NCI-H2029 treated with DMSO at 0.1 percent for 48 hours (cell line): ENCODE measurements at regions not wholly inside any gene's neighbourhood (a gene's known extent, or its start where the extent isn't known, plus 50 kb on each side); places are given as distances from the start of the nearest gene placed in this dataset.

Experiments used
- DNase-seq: peaks from one replicate; lab custom pipeline; 2025; lab: John Stamatoyannopoulos, UW

DNA sequence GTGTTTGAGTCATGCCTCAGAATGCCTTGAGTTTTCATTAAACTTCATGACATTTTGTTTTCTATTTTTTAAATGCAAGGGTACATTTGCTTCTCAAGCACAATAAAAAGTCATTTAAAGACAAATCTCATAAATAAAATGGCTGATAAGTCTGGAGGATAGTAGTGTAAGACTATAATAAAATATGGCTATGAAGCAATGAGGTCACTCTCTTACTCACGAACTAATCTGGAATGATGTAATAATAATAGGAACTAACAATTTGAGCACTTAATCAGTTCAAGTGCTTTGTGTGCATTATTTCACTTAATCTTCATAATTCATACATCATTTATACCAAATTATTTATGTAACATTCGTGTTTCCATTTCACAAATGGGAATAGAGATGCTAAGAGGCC, 149.3 kb upstream of the CTTNBP2 start:
- DNase-seq = no peak

GRCh38 chr7:118026791-118027190, 153.6 kb upstream of the CTTNBP2 start:
- no peak for DNase-seq

DNA sequence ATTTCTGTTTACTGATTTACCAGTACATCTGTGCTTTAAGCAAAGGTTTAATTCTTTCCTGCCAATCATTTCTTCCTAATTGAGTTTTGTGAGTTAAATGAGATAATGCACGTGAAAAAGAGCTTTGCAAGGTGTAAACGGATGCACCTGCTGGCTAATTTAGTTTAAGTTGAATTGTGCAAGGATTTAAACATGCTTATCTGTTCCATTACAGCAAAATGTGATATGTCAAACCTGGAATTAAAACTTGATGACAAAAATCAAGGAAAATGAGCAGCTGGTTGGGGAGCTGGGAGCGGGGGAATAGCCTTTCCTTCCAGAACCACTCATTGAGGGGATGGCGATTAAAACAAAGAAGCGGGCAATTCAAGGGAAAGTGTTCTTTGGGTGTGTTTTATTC, 155.0 kb upstream of the CTTNBP2 start:
- no peak for DNase-seq

GRCh38 chr7:118029826-118030422, 154.0 kb upstream of the LSM8 start:
- DNase-seq = no peak

DNA sequence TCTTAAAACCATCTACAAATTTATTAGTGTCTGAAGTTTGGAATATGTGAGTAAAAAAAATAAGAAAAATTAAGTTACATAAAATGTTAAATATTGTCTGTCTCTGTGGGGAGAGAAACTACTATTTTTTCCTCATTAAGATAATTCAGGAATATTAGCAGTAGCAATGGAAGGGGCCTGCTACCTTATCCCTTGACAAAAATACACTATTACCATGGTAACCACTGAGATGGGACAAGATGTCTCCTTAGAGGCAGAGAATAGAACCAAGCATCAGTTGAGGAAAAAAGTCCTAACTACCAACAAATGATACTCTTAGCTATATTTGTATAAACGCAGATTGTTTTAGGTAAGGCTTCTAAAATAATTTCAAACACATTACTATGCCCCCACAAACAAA, 150.7 kb upstream of the LSM8 start:
- DNase-seq = no peak

DNA sequence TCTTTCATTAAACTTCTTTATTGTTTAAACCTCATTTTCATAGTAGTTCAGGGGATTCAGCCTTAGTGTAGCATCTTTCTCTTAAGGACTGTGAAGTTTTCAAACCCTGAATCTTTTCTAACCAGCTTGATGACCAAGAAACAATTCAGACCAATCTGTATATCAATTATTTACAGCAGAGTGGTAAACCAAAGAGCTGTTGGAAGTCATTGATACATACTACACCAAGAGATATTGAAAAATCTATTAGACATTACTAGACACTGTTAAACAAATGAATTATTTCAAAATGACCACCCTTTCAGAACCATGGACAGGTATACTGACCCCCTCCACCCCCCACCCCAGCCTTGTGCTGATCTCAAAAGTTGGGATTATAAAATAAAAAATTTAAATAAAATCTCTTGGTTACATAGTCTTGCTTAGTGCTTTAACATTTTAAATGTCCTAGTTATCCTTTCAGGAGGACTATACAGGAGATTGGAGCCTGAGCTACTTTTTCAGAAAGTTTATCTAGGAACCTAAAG, 143.9 kb upstream of the LSM8 start:
- no peak for DNase-seq

- DNase-seq = no peak
These were observed 143.4 kb upstream of the LSM8 start for GRCh38 chr7:118040562-118040961.

DNA sequence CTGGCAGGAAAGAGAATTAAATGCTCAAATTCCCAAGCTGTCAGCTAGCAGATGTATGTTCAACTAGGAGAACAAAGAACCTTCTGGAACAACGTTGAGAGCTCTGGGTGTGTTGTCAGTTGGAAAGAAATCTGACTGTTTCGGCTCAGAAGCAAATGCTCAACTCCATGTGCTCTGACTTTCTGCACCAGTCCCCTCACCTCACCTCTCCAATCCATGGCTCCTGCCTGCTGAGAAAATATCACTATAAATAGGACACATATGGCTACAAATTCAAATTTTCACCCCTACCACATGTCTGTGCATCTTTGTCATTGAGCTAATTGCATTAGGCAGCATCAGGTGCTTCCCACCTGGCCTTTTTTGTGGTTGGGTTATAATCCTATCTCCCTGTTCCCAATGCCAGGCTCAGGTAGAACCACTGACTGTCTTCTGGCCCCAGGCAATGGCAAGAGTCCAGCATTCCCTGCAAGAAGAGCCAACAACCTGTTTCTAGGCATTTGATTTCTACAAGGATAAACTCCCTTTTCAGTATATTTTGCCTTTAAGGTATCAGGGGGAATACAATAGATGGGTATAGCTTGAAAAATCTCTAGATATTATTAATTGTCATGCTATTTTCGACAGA, 142.6 kb upstream of the LSM8 start:
- no peak for DNase-seq

DNA sequence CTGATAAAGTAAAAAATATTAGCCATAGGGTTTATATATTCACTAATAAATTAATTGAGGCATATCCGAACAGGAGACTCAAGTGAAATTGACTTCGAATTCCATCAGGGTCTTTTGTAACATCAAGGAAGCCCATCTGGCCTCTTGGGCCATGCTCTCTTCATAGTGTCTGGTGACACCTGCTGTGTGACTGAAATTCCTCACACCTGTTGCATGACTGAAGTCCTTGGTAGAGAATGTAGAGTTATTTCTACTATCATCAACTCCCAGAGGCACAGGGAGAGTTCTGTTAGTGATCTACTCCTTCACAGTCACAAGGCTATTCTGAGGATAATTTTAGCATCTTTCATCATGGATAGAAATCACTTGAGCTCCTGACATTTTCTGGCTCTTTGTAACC, 138.3 kb upstream of the LSM8 start:
- no peak for DNase-seq

DNA sequence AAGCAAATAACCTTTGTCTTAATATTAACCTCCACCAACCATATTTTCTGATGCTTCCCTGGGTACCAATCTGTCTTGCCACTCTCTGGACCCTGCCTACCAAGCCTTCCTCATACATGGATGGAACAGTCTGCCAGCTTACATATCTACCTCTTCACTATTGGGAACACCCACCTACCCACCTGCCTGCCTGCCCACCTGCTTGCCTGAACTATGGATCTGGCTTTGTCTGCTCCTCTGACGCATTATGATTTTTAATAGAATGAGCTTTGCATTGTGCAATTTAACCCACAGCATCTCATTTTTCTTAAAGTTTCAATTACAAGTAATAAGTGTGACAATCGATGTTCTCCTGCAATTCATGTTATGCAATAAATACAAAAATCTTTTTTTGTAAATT, 137.9 kb upstream of the LSM8 start:
- no peak for DNase-seq

- DNase-seq = no peak
These were observed 137.2 kb upstream of the LSM8 start for GRCh38 chr7:118046801-118047200.

DNA sequence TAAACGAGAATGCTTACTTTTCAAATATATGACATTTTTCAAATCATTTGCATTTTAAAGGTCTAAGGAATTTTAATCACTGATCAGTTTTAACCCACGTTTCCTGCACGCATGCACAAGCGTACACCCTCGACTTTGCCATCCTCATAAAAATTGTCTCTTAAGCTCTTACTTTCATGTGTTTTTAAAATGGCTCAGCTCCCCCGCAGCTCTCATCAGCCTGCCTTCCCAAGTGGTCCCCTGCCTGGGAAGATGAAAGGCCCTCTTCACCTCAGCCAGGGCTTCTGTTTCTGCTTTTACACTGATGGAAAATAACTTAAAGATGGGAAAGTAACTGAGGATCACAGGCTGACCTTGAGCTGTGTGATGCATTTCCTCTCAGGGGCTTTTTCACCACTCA, 131.6 kb upstream of the LSM8 start:
- DNase-seq = no peak

DNA sequence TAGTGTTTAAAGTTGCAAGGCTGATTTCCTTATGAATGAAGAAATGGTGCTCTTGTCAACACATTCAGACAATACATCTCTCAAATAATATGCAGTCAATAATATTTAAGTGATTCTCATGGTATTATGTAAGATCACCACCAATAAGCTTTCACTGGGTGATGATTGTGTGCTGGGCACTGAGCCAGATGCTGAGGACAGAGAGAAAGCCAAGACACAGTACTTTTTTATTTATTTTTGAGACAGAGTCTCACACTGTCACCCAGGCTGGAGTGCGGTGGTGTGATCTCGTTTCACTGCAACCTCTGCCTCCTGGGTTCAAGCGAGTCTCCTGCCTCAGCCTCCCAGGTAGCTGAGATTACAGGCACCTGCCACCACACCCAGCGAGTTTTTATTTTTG, 130.6 kb upstream of the LSM8 start:
- DNase-seq = no peak

GRCh38 chr7:118054529-118054928, 129.4 kb upstream of the LSM8 start:
- no peak for DNase-seq

DNA sequence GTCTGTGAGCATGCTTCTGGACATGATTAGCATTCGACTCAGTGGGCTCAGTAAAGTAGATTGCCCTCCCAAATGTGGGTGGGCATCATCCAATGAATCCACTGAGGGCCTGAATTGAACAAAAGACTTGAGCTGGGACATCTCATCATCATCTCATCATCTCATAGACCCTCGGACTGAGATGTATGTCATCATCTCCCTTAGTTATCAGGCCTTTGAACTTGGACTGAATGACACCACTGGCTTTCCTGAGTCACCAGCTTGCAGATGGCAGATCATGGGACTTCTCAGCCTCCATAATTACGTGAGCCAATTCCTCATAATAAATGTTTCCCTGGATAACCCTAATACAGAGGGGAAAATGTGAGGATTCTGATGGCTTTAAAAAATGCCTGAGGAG, 128.3 kb upstream of the LSM8 start:
- DNase-seq = no peak

DNA sequence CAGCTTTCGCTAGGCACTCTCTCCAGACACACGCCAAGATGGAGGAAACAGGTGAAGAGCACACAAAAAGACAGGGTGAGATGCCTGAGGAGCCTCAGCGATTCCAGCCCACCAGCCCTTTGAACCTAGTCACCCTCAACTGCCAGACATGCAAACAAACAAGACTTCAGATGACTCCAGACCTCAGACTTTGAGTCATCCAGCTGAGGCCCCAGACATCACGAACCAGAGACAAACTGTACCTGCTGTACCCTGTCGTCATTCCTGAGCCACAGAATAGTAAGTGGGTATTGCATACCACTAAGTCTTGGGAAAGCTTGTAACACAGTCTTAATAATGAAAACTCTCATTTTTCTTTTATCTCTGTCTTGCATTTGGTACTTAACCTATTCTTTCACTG, 126.6 kb upstream of the LSM8 start:
- DNase-seq = no peak

DNA sequence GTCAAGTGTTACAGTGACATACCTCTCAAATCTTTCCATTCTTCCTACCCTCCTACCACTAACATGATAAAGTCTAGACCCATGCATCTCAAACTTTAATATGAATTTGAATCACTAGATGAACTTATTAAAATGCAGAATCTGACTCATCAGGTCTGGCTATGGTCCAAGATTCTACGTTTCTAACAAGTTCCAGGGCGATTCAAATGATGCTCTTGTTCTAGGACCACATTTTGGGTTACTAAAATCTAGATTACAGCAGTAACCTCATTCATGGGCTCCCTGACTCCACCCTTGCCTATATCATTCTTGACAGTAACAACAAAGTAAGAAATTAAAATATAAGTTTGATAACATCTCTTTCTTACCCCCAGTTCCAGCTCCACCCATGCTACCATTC, 124.8 kb upstream of the LSM8 start:
- DNase-seq = no peak

GRCh38 chr7:118060692-118061091, 123.3 kb upstream of the LSM8 start:
- no peak for DNase-seq

- DNase-seq = no peak
These were observed 122.6 kb upstream of the LSM8 start for GRCh38 chr7:118061386-118061785.

DNA sequence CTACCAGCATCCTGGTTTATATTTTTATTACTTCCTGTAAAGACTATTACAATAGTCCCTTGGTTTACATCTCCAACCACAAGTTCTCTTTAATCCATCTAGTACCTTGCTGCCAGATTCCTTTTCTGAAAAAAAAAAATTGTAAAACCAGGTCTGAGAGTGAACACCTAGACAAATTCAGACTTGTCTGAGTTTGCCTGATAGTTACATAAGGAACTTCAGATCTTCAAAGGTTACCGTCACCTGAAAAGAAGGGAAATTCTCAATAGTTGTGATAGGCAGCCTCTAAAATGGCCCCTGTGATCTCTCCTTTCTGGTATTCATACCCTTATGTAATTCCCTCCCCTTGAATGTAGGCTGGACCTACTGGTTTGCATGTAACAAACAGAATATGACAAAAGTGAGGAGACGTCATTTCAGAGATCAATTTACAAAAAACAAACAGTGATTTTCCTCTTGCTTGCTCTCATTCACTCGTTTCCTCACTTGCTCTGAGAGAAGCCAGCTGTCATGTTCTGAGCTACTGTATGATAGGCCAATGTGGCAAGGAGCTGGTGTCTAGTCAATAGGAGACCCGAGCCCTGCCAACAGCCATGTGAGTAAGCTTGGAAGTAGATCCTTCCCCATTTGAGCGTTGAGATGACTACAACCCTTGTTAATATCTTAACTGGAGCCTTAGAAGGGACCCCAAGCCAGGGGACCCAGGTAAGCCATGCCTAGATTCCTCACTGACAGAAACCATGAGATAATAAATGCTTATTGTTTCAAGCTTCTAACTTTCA, 110.9 kb upstream of the LSM8 start:
- DNase-seq = peak; percentile 15

DNA sequence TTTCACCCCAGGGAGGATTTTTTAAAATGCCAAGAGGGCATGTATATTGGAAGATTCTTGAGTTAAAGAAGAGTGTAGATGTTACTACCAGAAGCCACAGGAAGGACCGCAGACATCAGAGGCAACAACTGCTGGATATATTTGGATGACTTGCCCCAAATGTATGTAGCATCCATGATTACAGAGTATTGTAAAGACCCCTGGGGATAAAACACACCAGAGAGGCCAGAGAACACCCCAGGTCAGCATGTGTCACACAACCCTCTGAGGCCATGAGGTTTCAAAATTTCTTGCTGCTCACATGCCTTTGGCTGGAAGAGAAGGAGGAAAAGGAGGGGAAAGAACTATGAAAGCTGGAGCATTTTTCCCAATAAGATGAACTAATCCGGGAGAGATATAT, 108.0 kb upstream of the LSM8 start:
- DNase-seq = no peak

DNA sequence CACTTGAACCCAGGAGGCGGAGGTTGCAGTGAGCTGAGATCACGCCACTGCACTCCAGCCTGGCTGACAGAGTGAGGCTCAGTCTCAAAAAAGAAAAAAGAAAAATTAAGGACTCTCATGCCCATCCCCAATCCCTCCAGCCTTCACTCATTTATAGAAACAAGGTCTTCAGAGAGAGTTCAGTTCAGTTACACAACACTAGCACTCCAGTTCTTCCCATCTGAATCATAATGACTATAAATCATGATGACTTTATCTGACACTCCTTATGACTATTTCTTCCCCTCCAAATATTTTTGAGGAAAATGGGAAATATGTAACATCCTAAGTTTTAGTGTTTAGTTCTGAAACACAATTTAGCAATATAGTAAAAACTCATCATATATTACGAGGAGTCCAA, 107.4 kb upstream of the LSM8 start:
- DNase-seq = no peak

DNA sequence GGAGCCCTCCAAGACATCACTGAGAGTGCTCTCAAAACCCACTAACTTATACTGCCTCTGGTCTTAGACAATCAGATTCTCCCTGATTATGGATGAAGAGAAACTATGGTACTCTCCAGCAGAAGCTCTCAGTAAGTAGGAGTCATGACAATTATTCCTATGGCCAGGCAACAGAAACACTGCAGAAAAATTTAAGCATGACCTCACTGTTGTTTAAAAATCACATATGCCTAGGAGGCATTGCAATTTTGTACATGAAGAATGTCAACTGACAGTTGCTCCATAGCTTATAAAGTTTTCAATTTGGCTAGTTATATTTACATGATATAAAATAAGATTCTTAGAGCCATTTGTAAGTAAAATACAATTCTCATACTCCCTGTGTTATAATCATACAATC, 105.9 kb upstream of the LSM8 start:
- no peak for DNase-seq
